Endometrial microvascular endothelial cells (primary cell): ENCODE measurements at regions not wholly inside any gene's neighbourhood (a gene's known extent, or its start where the extent isn't known, plus 50 kb on each side); places are given as distances from the start of the nearest gene placed in this dataset.

Experiments
- in situ Hi-C: cut with HindIII; loops from 2 replicates; pipeline ENCODE4 v1.10.0; 2017; ENCODE audit warnings: low sequenced_read_pairs, low pct_unique_long_range_greater_than_20kb; ENCODE audit errors: inconsistent ontology term

GRCh38 chr5:125293726-125294125, 547.3 kb upstream of the ZNF608 start:
- in situ Hi-C loops, result no loop called here

GRCh38 chr5:125294844-125295243, 548.4 kb upstream of the ZNF608 start:
- in situ Hi-C loops, result no loop called here

GRCh38 chr5:125295405-125295872, 549.0 kb upstream of the ZNF608 start:
- in situ Hi-C loops, result no loop called here

- in situ Hi-C loops, result no loop called here
Observed at GRCh38 chr5:125298258-125298657, 551.8 kb upstream of the ZNF608 start.

GRCh38 chr5:125298746-125299379, 552.4 kb upstream of the ZNF608 start:
- in situ Hi-C loops, result no loop called here

- in situ Hi-C loops, result no loop called here
Observed at GRCh38 chr5:125301711-125302110, 555.3 kb upstream of the ZNF608 start.

- in situ Hi-C loops, result no loop called here
Observed at GRCh38 chr5:125302577-125302976, 556.1 kb upstream of the ZNF608 start.

- in situ Hi-C loops, result no loop called here
Observed at GRCh38 chr5:125306741-125307140, 560.3 kb upstream of the ZNF608 start.

GRCh38 chr5:125310749-125311148, 564.3 kb upstream of the ZNF608 start:
- in situ Hi-C loops, result no loop called here

- in situ Hi-C loops, result no loop called here
Observed at GRCh38 chr5:125311743-125312142, 565.3 kb upstream of the ZNF608 start.

GRCh38 chr5:125313555-125313954, 567.1 kb upstream of the ZNF608 start:
- in situ Hi-C loops, result no loop called here

- in situ Hi-C loops, result no loop called here
Observed at GRCh38 chr5:125315306-125315705, 568.9 kb upstream of the ZNF608 start.

- in situ Hi-C loops, result no loop called here
Observed at GRCh38 chr5:125316391-125316790, 570.0 kb upstream of the ZNF608 start.

- in situ Hi-C loops, result no loop called here
Observed at GRCh38 chr5:125316915-125317535, 570.6 kb upstream of the ZNF608 start.

GRCh38 chr5:125317536-125317995, 571.1 kb upstream of the ZNF608 start:
- in situ Hi-C loops, result no loop called here

- in situ Hi-C loops, result no loop called here
Observed at GRCh38 chr5:125321654-125322053, 575.2 kb upstream of the ZNF608 start.

GRCh38 chr5:125323613-125324012, 577.2 kb upstream of the ZNF608 start:
- in situ Hi-C loops, result no loop called here

- in situ Hi-C loops, result no loop called here
Observed at GRCh38 chr5:125325488-125326149, 579.2 kb upstream of the ZNF608 start.

- in situ Hi-C loops, result no loop called here
Observed at GRCh38 chr5:125326150-125326510, 579.7 kb upstream of the ZNF608 start.

- in situ Hi-C loops, result no loop called here
Observed at GRCh38 chr5:125327676-125328075, 581.2 kb upstream of the ZNF608 start.
